Progenitor cell of endocrine pancreas (in vitro differentiated cells): ENCODE measurements at regions not wholly inside any gene's neighbourhood (a gene's known extent, or its start where the extent isn't known, plus 50 kb on each side); places are given as distances from the start of the nearest gene placed in this dataset.

Experiments
- DNase-seq: peaks from one replicate; pipeline ENCODE4 v3.0.0; 2021; ENCODE audit warnings: low spot score; ENCODE audit not compliant: unreplicated experiment
- H3K27ac Mint-ChIP-seq: 2 replicates; pipeline ENCODE4 v1.8.0; 2021; ENCODE audit warnings: mild to moderate bottlenecking, moderate library complexity, mixed read lengths
- H3K27me3 Mint-ChIP-seq: 2 replicates; pipeline ENCODE4 v1.8.0; 2021; ENCODE audit warnings: mixed read lengths
- H3K36me3 Mint-ChIP-seq: 2 replicates; pipeline ENCODE4 v1.8.0; 2022; ENCODE audit warnings: mixed read lengths; ENCODE audit not compliant: insufficient read depth
- H3K4me1 Mint-ChIP-seq: 2 replicates; pipeline ENCODE4 v1.8.0; 2021; ENCODE audit warnings: low read depth, mixed read lengths
- H3K4me3 Mint-ChIP-seq: 2 replicates; pipeline ENCODE4 v1.8.0; 2021; ENCODE audit warnings: low read depth, mild to moderate bottlenecking, moderate library complexity, mixed read lengths
- H3K9me3 Mint-ChIP-seq: 2 replicates; pipeline ENCODE4 v1.8.0; 2021; ENCODE audit warnings: low read depth, mixed read lengths
- TF ChIP-seq, protein P1 (sequence below): fragments of 200-600 bp; sonication (generic); IDR thresholded peaks from one replicate; pipeline ENCODE4 v1.5.0; 2021; ENCODE audit warnings: antibody characterized with exemption, mild to moderate bottlenecking; ENCODE audit not compliant: unreplicated experiment

GRCh38 chr12:79534029-79534867 is 156.5 kb downstream of the PAWR start:
- peaks cover 2% of the 10 kb centered on the region for H3K27me3 Mint-ChIP-seq
- H3K4me3 Mint-ChIP-seq: no peak overlapping the region
- DNase-seq: no peak
- peaks cover 8% of the 10 kb centered on the region for H3K4me1 Mint-ChIP-seq
- H3K9me3 Mint-ChIP-seq: peaks cover 11% of the 10 kb centered on the region
- TF ChIP-seq, protein P1, sequence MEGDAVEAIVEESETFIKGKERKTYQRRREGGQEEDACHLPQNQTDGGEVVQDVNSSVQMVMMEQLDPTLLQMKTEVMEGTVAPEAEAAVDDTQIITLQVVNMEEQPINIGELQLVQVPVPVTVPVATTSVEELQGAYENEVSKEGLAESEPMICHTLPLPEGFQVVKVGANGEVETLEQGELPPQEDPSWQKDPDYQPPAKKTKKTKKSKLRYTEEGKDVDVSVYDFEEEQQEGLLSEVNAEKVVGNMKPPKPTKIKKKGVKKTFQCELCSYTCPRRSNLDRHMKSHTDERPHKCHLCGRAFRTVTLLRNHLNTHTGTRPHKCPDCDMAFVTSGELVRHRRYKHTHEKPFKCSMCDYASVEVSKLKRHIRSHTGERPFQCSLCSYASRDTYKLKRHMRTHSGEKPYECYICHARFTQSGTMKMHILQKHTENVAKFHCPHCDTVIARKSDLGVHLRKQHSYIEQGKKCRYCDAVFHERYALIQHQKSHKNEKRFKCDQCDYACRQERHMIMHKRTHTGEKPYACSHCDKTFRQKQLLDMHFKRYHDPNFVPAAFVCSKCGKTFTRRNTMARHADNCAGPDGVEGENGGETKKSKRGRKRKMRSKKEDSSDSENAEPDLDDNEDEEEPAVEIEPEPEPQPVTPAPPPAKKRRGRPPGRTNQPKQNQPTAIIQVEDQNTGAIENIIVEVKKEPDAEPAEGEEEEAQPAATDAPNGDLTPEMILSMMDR: no peak
- H3K36me3 Mint-ChIP-seq: peaks cover 2% of the 10 kb centered on the region
- H3K27ac Mint-ChIP-seq: no peak overlapping the region

DNA sequence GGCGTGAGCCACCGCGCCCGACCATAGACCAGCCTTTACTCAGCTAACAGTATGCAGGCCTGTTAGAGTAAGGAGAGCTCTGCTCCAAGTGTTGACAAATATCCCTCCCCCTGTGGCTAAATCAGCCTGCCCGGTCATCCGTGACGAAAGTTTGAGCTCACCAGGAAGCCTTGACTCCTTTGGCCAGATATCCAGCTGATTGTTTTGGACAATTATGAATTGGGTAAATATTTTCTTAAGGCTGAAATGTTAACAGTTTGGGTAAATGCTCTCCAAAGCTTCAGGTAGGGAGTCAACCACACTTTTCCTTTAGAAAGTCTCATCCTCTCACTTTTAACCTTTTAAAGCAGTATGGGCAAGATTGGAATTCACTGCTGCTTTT is 157.9 kb downstream of the PAWR start:
- Mint-ChIP-seq H3K4me1 (peaks cover 8% of the 10 kb centered on the region), H3K27ac (no peak overlapping the region), H3K27me3 (no peaks in the 10 kb centered on the region), H3K4me3 (no peak overlapping the region), H3K9me3 (peaks cover 12% of the 10 kb centered on the region), H3K36me3 (peaks cover 2% of the 10 kb centered on the region)
- no peak for DNase-seq
- TF ChIP-seq, protein P1: no peak

- Mint-ChIP-seq H3K27ac (no peak overlapping the region), H3K9me3 (peaks cover 12% of the 10 kb centered on the region), H3K27me3 (no peaks in the 10 kb centered on the region), H3K36me3 (peaks cover 2% of the 10 kb centered on the region), H3K4me3 (no peak overlapping the region), H3K4me1 (peaks cover 8% of the 10 kb centered on the region)
- DNase-seq: no peak
- TF ChIP-seq, protein P1: no peak
Measured at GRCh38 chr12:79531518-79531917, 159.2 kb downstream of the PAWR start.

DNA sequence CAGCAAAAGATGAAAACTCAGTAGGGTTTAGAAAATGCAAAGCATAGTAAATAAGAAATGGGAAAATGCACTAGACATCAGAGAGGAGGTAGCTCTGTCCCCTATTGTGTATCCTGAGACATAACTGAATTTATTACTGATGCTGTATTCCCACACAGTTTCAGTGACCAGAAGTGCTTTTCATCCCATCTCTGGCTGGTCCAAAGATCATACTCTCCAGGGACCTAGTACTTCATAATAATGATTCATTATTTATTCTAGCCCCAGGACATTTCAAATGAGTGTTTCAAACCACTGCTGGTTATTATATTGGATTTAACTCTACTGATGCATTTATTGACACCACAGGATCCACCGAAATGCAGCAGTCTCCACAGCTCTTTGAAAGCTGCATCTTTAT is 163.3 kb downstream of the PAWR start:
- no peaks in the 10 kb centered on the region for H3K27me3 Mint-ChIP-seq
- peaks cover 8% of the 10 kb centered on the region for H3K9me3 Mint-ChIP-seq
- H3K4me1 Mint-ChIP-seq: peaks cover 13% of the 10 kb centered on the region
- no peak overlapping the region for H3K27ac Mint-ChIP-seq
- TF ChIP-seq, protein P1: no peak
- DNase-seq: no peak
- H3K36me3 Mint-ChIP-seq: peaks cover 2% of the 10 kb centered on the region
- no peak overlapping the region for H3K4me3 Mint-ChIP-seq

GRCh38 chr12:79525357-79525756 is 165.4 kb downstream of the PAWR start:
- no peak for DNase-seq
- H3K36me3 Mint-ChIP-seq: peaks cover 2% of the 10 kb centered on the region
- H3K27me3 Mint-ChIP-seq: no peaks in the 10 kb centered on the region
- H3K4me1 Mint-ChIP-seq: peaks cover 9% of the 10 kb centered on the region
- H3K9me3 Mint-ChIP-seq: peaks cover 8% of the 10 kb centered on the region
- TF ChIP-seq, protein P1: no peak
- no peak overlapping the region for H3K4me3 Mint-ChIP-seq
- H3K27ac Mint-ChIP-seq: no peak overlapping the region
